ENCODE measurements at regions not wholly inside any gene's neighbourhood (a gene's known extent, or its start where the extent isn't known, plus 50 kb on each side); places are given as distances from the start of the nearest gene placed in this dataset.

GRCh38 chr10:16258291-16259040 is 178.3 kb upstream of the PTER start:
- DNase-seq (ENCODE audit: insufficient read length, low spot score) = no peak
- no peak for TF ChIP-seq CTCF (IDR thresholded peaks at IDR 0.05; ENCODE audit: insufficient read depth, missing control alignments)
- no peak for FAIRE-seq

GRCh38 chr10:16259726-16260125 is 177.1 kb upstream of the PTER start:
- DNase-seq (ENCODE audit: insufficient read length, low spot score) (no peak), FAIRE-seq (no peak)
- TF ChIP-seq CTCF (IDR thresholded peaks at IDR 0.05; ENCODE audit: insufficient read depth, missing control alignments) = no peak

- no peak for DNase-seq (ENCODE audit: insufficient read length, low spot score)
- no peak for FAIRE-seq
- TF ChIP-seq CTCF (IDR thresholded peaks at IDR 0.05; ENCODE audit: insufficient read depth, missing control alignments) = no peak
Measured at GRCh38 chr10:16260388-16260787, 176.4 kb upstream of the PTER start.

GRCh38 chr10:16271571-16271970 is 165.2 kb upstream of the PTER start:
- DNase-seq (ENCODE audit: insufficient read length, low spot score) (no peak), FAIRE-seq (no peak)
- no peak for TF ChIP-seq CTCF (IDR thresholded peaks at IDR 0.05; ENCODE audit: insufficient read depth, missing control alignments)

GRCh38 chr10:16274911-16275310 is 161.9 kb upstream of the PTER start:
- no peak for TF ChIP-seq CTCF (IDR thresholded peaks at IDR 0.05; ENCODE audit: insufficient read depth, missing control alignments)
- FAIRE-seq = no peak
- DNase-seq (ENCODE audit: insufficient read length, low spot score) = no peak

- no peak for DNase-seq (ENCODE audit: insufficient read length, low spot score)
- no peak for FAIRE-seq
- TF ChIP-seq CTCF (IDR thresholded peaks at IDR 0.05; ENCODE audit: insufficient read depth, missing control alignments) = no peak
Measured at GRCh38 chr10:16280595-16280994, 156.2 kb upstream of the PTER start.

- FAIRE-seq = no peak
- DNase-seq (ENCODE audit: insufficient read length, low spot score) = no peak
- no peak for TF ChIP-seq CTCF (IDR thresholded peaks at IDR 0.05; ENCODE audit: insufficient read depth, missing control alignments)
Measured at GRCh38 chr10:16292366-16292765, 144.4 kb upstream of the PTER start.
